Activated T-helper 2 cell treated with anti-CD3 and anti-CD28 coated beads, Interferon-gamma antibody, Interleukin-2, Interleukin-4, amounts not matched to agents 10 μg/mL and 5 μg/mL and 100 μg/mL, durations not matched to agents 14 hours and 24 hours and 36 hours (primary cell): ENCODE measurements at regions not wholly inside any gene's neighbourhood (a gene's known extent, or its start where the extent isn't known, plus 50 kb on each side); places are given as distances from the start of the nearest gene placed in this dataset.
"Not testable (repeated sequence)": the region's sequence is repeated elsewhere in the genome, so short reads cannot be mapped to it uniquely, and the experiment has no call there.

Experiments used
- DNase-seq: peaks from one replicate; pipeline ENCODE4 v3.0.0; 2021; ENCODE audit warnings: low spot score
- H3K27ac Mint-ChIP-seq: one replicate; pipeline ENCODE4 v1.8.0; 2021; ENCODE audit warnings: mixed read lengths
- H3K27me3 Mint-ChIP-seq: one replicate; pipeline ENCODE4 v1.8.0; 2021; ENCODE audit warnings: low read depth, mixed read lengths
- H3K36me3 Mint-ChIP-seq: one replicate; pipeline ENCODE4 v1.8.0; 2021; ENCODE audit warnings: low read depth, mixed read lengths
- H3K4me1 Mint-ChIP-seq: one replicate; pipeline ENCODE4 v1.8.0; 2021; ENCODE audit warnings: low read depth, mixed read lengths
- H3K4me3 Mint-ChIP-seq: one replicate; pipeline ENCODE4 v1.8.0; 2021; ENCODE audit warnings: low read depth, mild to moderate bottlenecking, moderate library complexity, mixed read lengths
- H3K9me3 Mint-ChIP-seq: one replicate; pipeline ENCODE4 v1.8.0; 2021; ENCODE audit warnings: mixed read lengths
- intact Hi-C: fragments of 100-400 bp; cut with micrococcal nuclease; formaldehyde crosslinking; loops from one replicate; pipeline ENCODE4 v1.15.1; 2023

GRCh38 chr6:51301962-51302361 is 483.3 kb downstream of the TFAP2B start:
- intact Hi-C loops: no loop called here
- no peaks in the 10 kb centered on the region for H3K4me1 Mint-ChIP-seq
- no peaks in the 10 kb centered on the region for H3K27me3 Mint-ChIP-seq
- H3K4me3 Mint-ChIP-seq: no peak overlapping the region
- no peak overlapping the region for H3K27ac Mint-ChIP-seq
- no peaks in the 10 kb centered on the region for H3K36me3 Mint-ChIP-seq
- no peaks in the 10 kb centered on the region for H3K9me3 Mint-ChIP-seq
- no peak for DNase-seq

GRCh38 chr6:51302431-51302830 is 483.8 kb downstream of the TFAP2B start:
- no peaks in the 10 kb centered on the region for H3K36me3 Mint-ChIP-seq
- no peak for DNase-seq
- no peaks in the 10 kb centered on the region for H3K27me3 Mint-ChIP-seq
- intact Hi-C loops: no loop called here
- H3K4me3 Mint-ChIP-seq: no peak overlapping the region
- H3K4me1 Mint-ChIP-seq: no peaks in the 10 kb centered on the region
- no peaks in the 10 kb centered on the region for H3K9me3 Mint-ChIP-seq
- H3K27ac Mint-ChIP-seq: no peak overlapping the region

DNA sequence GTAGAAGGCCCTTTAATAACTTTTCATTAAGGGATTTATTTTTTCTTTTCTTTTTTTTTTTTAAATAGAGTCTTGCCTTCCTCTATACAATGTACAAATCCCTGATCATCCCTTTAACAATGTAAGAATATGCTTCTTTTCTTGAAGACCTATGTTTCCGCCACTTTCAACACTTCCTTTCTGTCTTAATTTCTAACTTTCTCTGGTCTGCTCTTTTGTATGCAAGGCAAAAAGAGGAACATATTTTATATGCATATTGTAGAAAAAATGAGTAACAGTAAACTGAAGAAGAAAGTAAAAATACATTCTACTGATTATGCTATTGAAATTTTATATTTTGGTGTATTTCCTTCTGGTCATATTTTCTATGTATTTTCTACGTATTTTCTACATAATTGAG is 484.7 kb downstream of the TFAP2B start:
- H3K4me3 Mint-ChIP-seq: no peak overlapping the region
- H3K27ac Mint-ChIP-seq: no peak overlapping the region
- intact Hi-C loops: no loop called here
- no peaks in the 10 kb centered on the region for H3K27me3 Mint-ChIP-seq
- H3K9me3 Mint-ChIP-seq: no peaks in the 10 kb centered on the region
- H3K4me1 Mint-ChIP-seq: no peaks in the 10 kb centered on the region
- DNase-seq: no peak
- H3K36me3 Mint-ChIP-seq: no peaks in the 10 kb centered on the region

GRCh38 chr6:51314965-51315364 is 496.3 kb downstream of the TFAP2B start:
- intact Hi-C loops: no loop called here
- Mint-ChIP-seq H3K9me3 (no peaks in the 10 kb centered on the region), H3K4me3 (no peak overlapping the region), H3K36me3 (no peaks in the 10 kb centered on the region), H3K27me3 (no peaks in the 10 kb centered on the region), H3K4me1 (no peaks in the 10 kb centered on the region), H3K27ac (no peak overlapping the region)
- DNase-seq: no peak

GRCh38 chr6:51318674-51319073 is 500.0 kb downstream of the TFAP2B start:
- DNase-seq: no peak
- no peak overlapping the region for H3K4me3 Mint-ChIP-seq
- no peaks in the 10 kb centered on the region for H3K36me3 Mint-ChIP-seq
- no peaks in the 10 kb centered on the region for H3K4me1 Mint-ChIP-seq
- no peaks in the 10 kb centered on the region for H3K9me3 Mint-ChIP-seq
- intact Hi-C loops: no loop called here
- H3K27me3 Mint-ChIP-seq: no peaks in the 10 kb centered on the region
- H3K27ac Mint-ChIP-seq: no peak overlapping the region

GRCh38 chr6:51321477-51321876 is 502.8 kb downstream of the TFAP2B start:
- H3K27me3 Mint-ChIP-seq, intact Hi-C loops, H3K4me1 Mint-ChIP-seq, H3K27ac Mint-ChIP-seq, H3K4me3 Mint-ChIP-seq, H3K36me3 Mint-ChIP-seq, DNase-seq, H3K9me3 Mint-ChIP-seq: not testable (repeated sequence)

GRCh38 chr6:51322505-51322904 is 503.8 kb downstream of the TFAP2B start:
- intact Hi-C loops: no loop called here
- no peaks in the 10 kb centered on the region for H3K36me3 Mint-ChIP-seq
- no peaks in the 10 kb centered on the region for H3K4me1 Mint-ChIP-seq
- H3K27ac Mint-ChIP-seq: no peak overlapping the region
- H3K27me3 Mint-ChIP-seq: no peaks in the 10 kb centered on the region
- no peaks in the 10 kb centered on the region for H3K9me3 Mint-ChIP-seq
- no peak overlapping the region for H3K4me3 Mint-ChIP-seq
- DNase-seq: no peak

GRCh38 chr6:51323056-51323455 is 504.4 kb downstream of the TFAP2B start:
- DNase-seq: no peak
- no peak overlapping the region for H3K4me3 Mint-ChIP-seq
- no peaks in the 10 kb centered on the region for H3K9me3 Mint-ChIP-seq
- H3K4me1 Mint-ChIP-seq: no peaks in the 10 kb centered on the region
- no peaks in the 10 kb centered on the region for H3K27me3 Mint-ChIP-seq
- intact Hi-C loops: no loop called here
- no peaks in the 10 kb centered on the region for H3K36me3 Mint-ChIP-seq
- H3K27ac Mint-ChIP-seq: no peak overlapping the region

DNA sequence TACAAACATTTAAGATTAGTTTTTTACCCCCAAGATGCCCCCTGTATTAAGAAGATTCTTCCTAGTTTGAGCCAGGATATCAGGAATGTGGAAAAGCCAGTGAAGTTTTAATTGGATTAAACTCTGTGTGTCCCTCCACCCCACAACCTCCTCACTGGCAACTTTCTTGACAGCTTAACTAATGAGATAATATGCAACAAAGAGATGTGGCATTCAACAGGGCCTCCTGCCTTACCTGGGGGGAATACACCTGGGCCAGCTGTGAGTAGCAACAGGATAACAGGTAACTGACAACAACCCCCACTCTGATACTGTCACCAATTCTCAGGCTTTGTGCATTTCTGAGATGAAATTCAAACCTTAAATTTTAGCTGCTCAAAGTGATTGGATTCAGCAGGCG is 512.3 kb downstream of the TFAP2B start:
- intact Hi-C loops: no loop called here
- no peak overlapping the region for H3K4me3 Mint-ChIP-seq
- no peak overlapping the region for H3K27ac Mint-ChIP-seq
- H3K27me3 Mint-ChIP-seq: no peaks in the 10 kb centered on the region
- H3K36me3 Mint-ChIP-seq: no peaks in the 10 kb centered on the region
- no peaks in the 10 kb centered on the region for H3K9me3 Mint-ChIP-seq
- DNase-seq: no peak
- no peaks in the 10 kb centered on the region for H3K4me1 Mint-ChIP-seq

GRCh38 chr6:51335543-51335942 is 516.9 kb downstream of the TFAP2B start:
- DNase-seq: no peak
- no peaks in the 10 kb centered on the region for H3K9me3 Mint-ChIP-seq
- no peaks in the 10 kb centered on the region for H3K4me1 Mint-ChIP-seq
- intact Hi-C loops: no loop called here
- no peak overlapping the region for H3K4me3 Mint-ChIP-seq
- no peaks in the 10 kb centered on the region for H3K27me3 Mint-ChIP-seq
- H3K36me3 Mint-ChIP-seq: no peaks in the 10 kb centered on the region
- no peak overlapping the region for H3K27ac Mint-ChIP-seq

GRCh38 chr6:51336185-51336584 is 517.5 kb downstream of the TFAP2B start:
- no peak overlapping the region for H3K27ac Mint-ChIP-seq
- DNase-seq: no peak
- H3K4me3 Mint-ChIP-seq: no peak overlapping the region
- no peaks in the 10 kb centered on the region for H3K9me3 Mint-ChIP-seq
- intact Hi-C loops: no loop called here
- H3K27me3 Mint-ChIP-seq: no peaks in the 10 kb centered on the region
- H3K4me1 Mint-ChIP-seq: no peaks in the 10 kb centered on the region
- no peaks in the 10 kb centered on the region for H3K36me3 Mint-ChIP-seq

- intact Hi-C loops: no loop called here
- no peak overlapping the region for H3K4me3 Mint-ChIP-seq
- no peaks in the 10 kb centered on the region for H3K27me3 Mint-ChIP-seq
- H3K27ac Mint-ChIP-seq: no peak overlapping the region
- H3K36me3 Mint-ChIP-seq: no peaks in the 10 kb centered on the region
- no peak for DNase-seq
- no peaks in the 10 kb centered on the region for H3K9me3 Mint-ChIP-seq
- H3K4me1 Mint-ChIP-seq: no peaks in the 10 kb centered on the region
These were observed 518.6 kb downstream of the TFAP2B start for GRCh38 chr6:51337277-51337676.

DNA sequence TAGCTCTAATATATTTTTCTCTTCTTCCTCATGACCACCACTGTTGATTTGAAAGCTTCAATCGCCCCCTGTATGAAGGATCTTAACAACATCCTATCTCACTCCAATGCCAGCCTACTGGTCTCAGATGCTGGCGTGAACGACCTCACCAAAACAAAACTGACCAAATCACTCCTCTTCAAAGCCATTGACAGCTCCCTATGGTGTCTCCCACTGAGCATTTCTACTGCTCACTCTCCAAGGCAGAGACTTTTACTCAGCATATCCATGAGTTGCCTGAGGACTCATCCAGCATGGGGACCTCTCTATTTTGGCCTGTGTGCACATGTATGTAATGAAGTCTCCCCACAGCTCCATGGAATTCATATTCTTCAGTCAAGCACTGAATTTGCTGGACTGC is 520.4 kb downstream of the TFAP2B start:
- DNase-seq: no peak

GRCh38 chr6:51339728-51340127 is 521.1 kb downstream of the TFAP2B start:
- Mint-ChIP-seq H3K4me1 (no peaks in the 10 kb centered on the region), H3K27me3 (no peaks in the 10 kb centered on the region), H3K9me3 (no peaks in the 10 kb centered on the region), H3K4me3 (no peak overlapping the region), H3K36me3 (no peaks in the 10 kb centered on the region), H3K27ac (no peak overlapping the region)
- intact Hi-C loops: no loop called here
- DNase-seq: no peak

More for the DNA sequence above, 520.4 kb downstream of the TFAP2B start:
- no peak overlapping the region for H3K4me3 Mint-ChIP-seq
- H3K36me3 Mint-ChIP-seq: no peaks in the 10 kb centered on the region
- H3K9me3 Mint-ChIP-seq: no peaks in the 10 kb centered on the region
- intact Hi-C loops: no loop called here
- H3K27me3 Mint-ChIP-seq: no peaks in the 10 kb centered on the region
- H3K4me1 Mint-ChIP-seq: no peaks in the 10 kb centered on the region
- H3K27ac Mint-ChIP-seq: no peak overlapping the region
